Upper lobe of right lung (tissue), 1 donor: ENCODE measurements at regions not wholly inside any gene's neighbourhood (a gene's known extent, or its start where the extent isn't known, plus 50 kb on each side); places are given as distances from the start of the nearest gene placed in this dataset.

ENCODE experiments used
- ATAC-seq: fragments of 200-7000 bp; cut with Tn5 transposase; one replicate; pipeline ENCODE4 v1.9.1; 2020; ENCODE audit warnings: mild to moderate bottlenecking, moderate library complexity
- DNase-seq: peaks from one replicate; pipeline ENCODE4 v3.0.0-alpha.2; 2020
- H3K27ac ChIP-seq: fragments of 200-600 bp; one replicate; pipeline ENCODE4 v1.8.0; 2022
- H3K27me3 ChIP-seq: fragments of 200-600 bp; one replicate; pipeline ENCODE4 v1.8.0; 2022; ENCODE audit warnings: mild to moderate bottlenecking
- H3K36me3 ChIP-seq: fragments of 200-600 bp; one replicate; pipeline ENCODE4 v1.8.0; 2022
- H3K4me1 ChIP-seq: fragments of 200-600 bp; one replicate; pipeline ENCODE4 v1.8.0; 2022
- H3K4me3 ChIP-seq: fragments of 200-600 bp; one replicate; pipeline ENCODE4 v1.8.0; 2022; ENCODE audit warnings: mild to moderate bottlenecking
- H3K9me3 ChIP-seq: fragments of 200-600 bp; one replicate; pipeline ENCODE4 v1.8.0; 2022
- CTCF ChIP-seq: fragments of 200-600 bp; IDR thresholded peaks from one replicate; pipeline ENCODE4 v1.8.0; 2022; ENCODE audit warnings: antibody characterized with exemption
- intact Hi-C: fragments of 100-400 bp; cut with DNase I; formaldehyde crosslinking; loops from one replicate; pipeline ENCODE4 v1.11.0; 2022
- donor health status: DM: no; HTN: yes; CAD: no; lungs with severe emphysema.

- intact Hi-C loops, result no loop called here
- DNase-seq (no peak), ATAC-seq (no peak)
- no peak for TF ChIP-seq CTCF
- H3K9me3 ChIP-seq, result no peaks in the 10 kb centered on the region
- H3K4me1 ChIP-seq, result no peaks in the 10 kb centered on the region
- H3K27ac ChIP-seq, result no peak overlapping the region
- H3K27me3 ChIP-seq, result no peaks in the 10 kb centered on the region
- no peaks in the 10 kb centered on the region for H3K36me3 ChIP-seq
- no peak overlapping the region for H3K4me3 ChIP-seq
Measured at GRCh38 chr5:18236386-18236785, 602.1 kb downstream of the TAF11L14 start.

GRCh38 chr5:18238321-18238720 lies 604.1 kb downstream of the TAF11L14 start:
- H3K4me1 ChIP-seq, result no peaks in the 10 kb centered on the region
- no peak overlapping the region for H3K4me3 ChIP-seq
- no peak for ATAC-seq

DNA sequence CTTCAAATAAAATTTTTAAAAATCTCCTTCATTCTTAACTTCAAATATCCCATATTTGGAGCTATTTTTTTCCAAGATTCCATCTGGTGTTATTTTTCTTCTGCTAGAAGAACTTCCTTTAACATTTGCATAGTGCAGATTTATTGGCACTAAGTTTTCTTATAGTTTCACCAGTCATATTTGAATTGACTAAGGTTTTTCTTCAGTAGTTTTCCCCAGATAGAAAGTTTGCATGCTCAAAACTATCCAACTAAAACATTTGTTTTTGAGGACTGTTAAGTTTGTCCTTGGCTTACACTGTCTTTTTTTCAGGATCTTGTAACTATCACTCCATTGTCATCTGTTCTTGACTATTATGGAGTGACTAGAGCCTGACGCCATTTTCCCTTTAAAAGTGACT lies 606.7 kb downstream of the TAF11L14 start:
- ATAC-seq (no peak), DNase-seq (no peak)
- no peaks in the 10 kb centered on the region for H3K4me1 ChIP-seq
- H3K36me3 ChIP-seq, result no peaks in the 10 kb centered on the region
- H3K9me3 ChIP-seq, result no peaks in the 10 kb centered on the region
- no peak overlapping the region for H3K27ac ChIP-seq
- intact Hi-C loops, result no loop called here
- H3K4me3 ChIP-seq, result no peak overlapping the region
- TF ChIP-seq CTCF, result no peak
- H3K27me3 ChIP-seq, result no peaks in the 10 kb centered on the region

More at GRCh38 chr5:18238321-18238720, 604.1 kb downstream of the TAF11L14 start:
- Histone ChIP-seq H3K36me3 (no peaks in the 10 kb centered on the region), H3K9me3 (no peaks in the 10 kb centered on the region), H3K27ac (no peak overlapping the region), H3K27me3 (no peaks in the 10 kb centered on the region)
- TF ChIP-seq CTCF, result no peak
- intact Hi-C loops, result no loop called here
- DNase-seq, result no peak

GRCh38 chr5:18243846-18244245 lies 609.6 kb downstream of the TAF11L14 start:
- intact Hi-C loops, result no loop called here
- no peak for TF ChIP-seq CTCF
- H3K4me3 ChIP-seq, result no peak overlapping the region
- ATAC-seq (no peak), DNase-seq (no peak)
- H3K9me3 ChIP-seq, result no peaks in the 10 kb centered on the region
- no peaks in the 10 kb centered on the region for H3K36me3 ChIP-seq
- H3K27ac ChIP-seq, result no peak overlapping the region
- no peaks in the 10 kb centered on the region for H3K27me3 ChIP-seq
- no peaks in the 10 kb centered on the region for H3K4me1 ChIP-seq

GRCh38 chr5:18244309-18244708 lies 610.0 kb downstream of the TAF11L14 start:
- DNase-seq (no peak), ATAC-seq (no peak)
- no peak overlapping the region for H3K4me3 ChIP-seq
- H3K4me1 ChIP-seq, result no peaks in the 10 kb centered on the region
- no peak overlapping the region for H3K27ac ChIP-seq
- H3K27me3 ChIP-seq, result no peaks in the 10 kb centered on the region
- H3K9me3 ChIP-seq, result no peaks in the 10 kb centered on the region
- intact Hi-C loops, result no loop called here
- no peak for TF ChIP-seq CTCF
- H3K36me3 ChIP-seq, result no peaks in the 10 kb centered on the region

GRCh38 chr5:18252559-18252958 lies 618.3 kb downstream of the TAF11L14 start:
- no peak for TF ChIP-seq CTCF
- H3K27ac ChIP-seq, result no peak overlapping the region
- intact Hi-C loops, result no loop called here
- no peaks in the 10 kb centered on the region for H3K4me1 ChIP-seq
- no peaks in the 10 kb centered on the region for H3K27me3 ChIP-seq
- no peak for ATAC-seq
- no peak for DNase-seq
- H3K9me3 ChIP-seq, result no peaks in the 10 kb centered on the region
- no peak overlapping the region for H3K4me3 ChIP-seq
- no peaks in the 10 kb centered on the region for H3K36me3 ChIP-seq
